Gastrocnemius medialis (tissue), 4 donors: ENCODE measurements at regions not wholly inside any gene's neighbourhood (a gene's known extent, or its start where the extent isn't known, plus 50 kb on each side); places are given as distances from the start of the nearest gene placed in this dataset.

Experiments
- CTCF ChIP-seq, 5 experiments: fragments of 450-650 bp in 3 of 5; fragments of 200-600 bp in 2 of 5; sonication (generic) in 2 of 5; IDR thresholded peaks in 4 of 5; conservative IDR thresholded peaks in 1 of 5; 1 replicate in 4 of 5; 2 replicates in 1 of 5; pipeline ENCODE4 v1.5.1; 2016 to 2019; ENCODE audit warnings: antibody characterized with exemption in 5 of 5, mild to moderate bottlenecking in 3 of 5, moderate library complexity in 3 of 5
- POLR2A ChIP-seq, 2 donors: fragments of 450-650 bp; IDR thresholded peaks; one replicate each; pipeline ENCODE4 v1.6.1; 2017; ENCODE audit warnings: antibody characterized with exemption in 2 of 2, mild to moderate bottlenecking in 2 of 2, moderate library complexity in 2 of 2

- TF ChIP-seq CTCF (IDR thresholded peaks at IDR 0.05 in 4 of 5, conservative IDR thresholded peaks at IDR 0.05 in 1 of 5) (no peak), POLR2A (IDR thresholded peaks at IDR 0.05) (no peak)
Measured at GRCh38 chr2:80926168-80926567, 621.6 kb upstream of the LRRTM1 start.
